Nephron (organoid): ENCODE measurements at regions not wholly inside any gene's neighbourhood (a gene's known extent, or its start where the extent isn't known, plus 50 kb on each side); places are given as distances from the start of the nearest gene placed in this dataset.

Source experiments
- H3K27ac Mint-ChIP-seq, 3 experiments: 2 replicates each; pipeline ENCODE4 v1.8.0; 2020; ENCODE audit warnings: mixed read lengths in 3 of 3, mild to moderate bottlenecking in 2 of 3, moderate library complexity in 1 of 3
- H3K27me3 Mint-ChIP-seq: 2 replicates; pipeline ENCODE4 v1.8.0; 2021; ENCODE audit warnings: low read depth, mild to moderate bottlenecking, moderate library complexity, mixed read lengths
- H3K36me3 Mint-ChIP-seq: 2 replicates; pipeline ENCODE4 v1.8.0; 2020; ENCODE audit warnings: low read depth, mixed read lengths
- H3K4me1 Mint-ChIP-seq: 2 replicates; pipeline ENCODE4 v1.8.0; 2020; ENCODE audit warnings: mixed read lengths
- H3K4me3 Mint-ChIP-seq, 3 experiments: 2 replicates each; pipeline ENCODE4 v1.8.0; 2020; ENCODE audit warnings: mild to moderate bottlenecking in 3 of 3, mixed read lengths in 3 of 3, moderate library complexity in 2 of 3
- H3K9me3 Mint-ChIP-seq: 2 replicates; pipeline ENCODE4 v1.8.0; 2020; ENCODE audit warnings: mixed read lengths
- CTCF ChIP-seq, 3 experiments: fragments of 200-600 bp; sonication (generic); IDR thresholded peaks; one replicate each; pipeline ENCODE4 v1.5.0; 2021; ENCODE audit warnings: antibody characterized with exemption in 3 of 3; ENCODE audit not compliant: unreplicated experiment in 3 of 3

- no peak for TF ChIP-seq CTCF (IDR thresholded peaks at IDR 0.05; ENCODE audit: unreplicated experiment in 3 of 3)
- Mint-ChIP-seq H3K27ac (no peak overlapping the region), H3K4me3 (no peak overlapping the region), H3K36me3 (peaks cover 4% of the 10 kb centered on the region), H3K9me3 (no peaks in the 10 kb centered on the region), H3K4me1 (peaks cover 21% of the 10 kb centered on the region), H3K27me3 (peaks cover 19% of the 10 kb centered on the region)
Measured at GRCh38 chr17:14776791-14777190, 475.9 kb downstream of the HS3ST3B1 start.

- H3K4me1 Mint-ChIP-seq, result peaks cover 22% of the 10 kb centered on the region
- H3K27ac Mint-ChIP-seq, result peak overlapping the region in 1 of 3 experiments; percentile 12
- H3K4me3 Mint-ChIP-seq, result no peak overlapping the region
- H3K36me3 Mint-ChIP-seq, result peaks cover 4% of the 10 kb centered on the region
- TF ChIP-seq CTCF (IDR thresholded peaks at IDR 0.05; ENCODE audit: unreplicated experiment in 3 of 3), result no peak
- peaks cover 2% of the 10 kb centered on the region for H3K9me3 Mint-ChIP-seq
- peaks cover 19% of the 10 kb centered on the region for H3K27me3 Mint-ChIP-seq
Measured at GRCh38 chr17:14775731-14776492, 475.0 kb downstream of the HS3ST3B1 start.

- Mint-ChIP-seq H3K36me3 (peaks cover 4% of the 10 kb centered on the region), H3K4me3 (no peak overlapping the region), H3K9me3 (peaks cover 4% of the 10 kb centered on the region), H3K4me1 (peaks cover 22% of the 10 kb centered on the region), H3K27ac (no peak overlapping the region), H3K27me3 (peaks cover 19% of the 10 kb centered on the region)
- TF ChIP-seq CTCF (IDR thresholded peaks at IDR 0.05; ENCODE audit: unreplicated experiment in 3 of 3), result no peak
Measured at GRCh38 chr17:14774774-14775173, 473.9 kb downstream of the HS3ST3B1 start.

GRCh38 chr17:14772776-14773175 is 471.9 kb downstream of the HS3ST3B1 start:
- Mint-ChIP-seq H3K4me1 (peaks cover 22% of the 10 kb centered on the region), H3K27me3 (peaks cover 14% of the 10 kb centered on the region), H3K36me3 (peaks cover 4% of the 10 kb centered on the region), H3K9me3 (peaks cover 4% of the 10 kb centered on the region), H3K27ac (no peak overlapping the region), H3K4me3 (no peak overlapping the region)
- no peak for TF ChIP-seq CTCF (IDR thresholded peaks at IDR 0.05; ENCODE audit: unreplicated experiment in 3 of 3)

GRCh38 chr17:14771543-14771942 is 470.7 kb downstream of the HS3ST3B1 start:
- no peak for TF ChIP-seq CTCF (IDR thresholded peaks at IDR 0.05; ENCODE audit: unreplicated experiment in 3 of 3)
- no peak overlapping the region for H3K4me3 Mint-ChIP-seq
- H3K9me3 Mint-ChIP-seq, result peaks cover 4% of the 10 kb centered on the region
- H3K4me1 Mint-ChIP-seq, result peaks cover 18% of the 10 kb centered on the region
- H3K36me3 Mint-ChIP-seq, result peaks cover 4% of the 10 kb centered on the region
- no peak overlapping the region for H3K27ac Mint-ChIP-seq
- peaks cover 9% of the 10 kb centered on the region for H3K27me3 Mint-ChIP-seq

GRCh38 chr17:14768923-14769322 is 468.0 kb downstream of the HS3ST3B1 start:
- Mint-ChIP-seq H3K36me3 (no peaks in the 10 kb centered on the region), H3K4me3 (no peak overlapping the region), H3K27me3 (no peaks in the 10 kb centered on the region), H3K27ac (no peak overlapping the region), H3K9me3 (peaks cover 4% of the 10 kb centered on the region), H3K4me1 (peaks cover 11% of the 10 kb centered on the region)
- TF ChIP-seq CTCF (IDR thresholded peaks at IDR 0.05; ENCODE audit: unreplicated experiment in 3 of 3), result no peak
